ENCODE measurements at regions not wholly inside any gene's neighbourhood (a gene's known extent, or its start where the extent isn't known, plus 50 kb on each side); places are given as distances from the start of the nearest gene placed in this dataset.

GRCh38 chr2:16999347-17000183 lies 333.9 kb upstream of the CYRIA start:
- no peak for TF ChIP-seq POLR2AphosphoS5 (IDR thresholded peaks at IDR 0.05)
- no peak for TF ChIP-seq CTCF (IDR thresholded peaks at IDR 0.05)
- TF ChIP-seq POLR2A (IDR thresholded peaks at IDR 0.05) = no peak

Measured in stomach (tissue), 4 donors.